H1 (cell line): ENCODE measurements at regions not wholly inside any gene's neighbourhood (a gene's known extent, or its start where the extent isn't known, plus 50 kb on each side); places are given as distances from the start of the nearest gene placed in this dataset.

Experiments used
- CTCF ChIA-PET: fragments of 300-600 bp; sonication (Branson Sonifier 250); formaldehyde crosslinking; loops from one replicate; lab custom pipeline; 2021; ENCODE audit not compliant: partially characterized antibody; lab: Charles Lee
- POLR2A ChIA-PET: fragments of 300-600 bp; sonication (Branson Sonifier 250); formaldehyde crosslinking; loops from one replicate; lab custom pipeline; 2021; ENCODE audit warnings: inconsistent platforms; ENCODE audit not compliant: partially characterized antibody; lab: Charles Lee
- DNase-seq, 2 experiments: peaks; one replicate each; pipeline versions ENCODE4 v3.0.0 to v3.0.0-alpha.2; 2010 to 2022; ENCODE audit warnings: low spot score in 2 of 2, low read depth in 1 of 2, mixed read lengths in 1 of 2
- FAIRE-seq: peaks from 2 replicates; lab custom pipeline; 2011; peaks lifted over from hg19 to GRCh38; lab: Jason Lieb, UNC
- H2AFZ ChIP-seq: 2 replicates; pipeline ENCODE4 v1.8.1; 2012; ENCODE audit warnings: low read length, inconsistent platforms
- H2AK5ac ChIP-seq: 2 replicates; pipeline ENCODE4 v1.6.1; 2013; ENCODE audit warnings: low read depth, low read length
- H2BK120ac ChIP-seq: replicated peaks from 2 replicates; pipeline ENCODE3; 2013; ENCODE audit warnings: low read depth, low read length, inconsistent platforms
- H2BK12ac ChIP-seq: 2 replicates; pipeline ENCODE4 v1.6.1; 2013; ENCODE audit warnings: low read depth, low read length
- H2BK15ac ChIP-seq: 2 replicates; pipeline ENCODE4 v1.6.1; 2013; ENCODE audit warnings: low read length
- H2BK20ac ChIP-seq: 2 replicates; pipeline ENCODE4 v1.6.1; 2013; ENCODE audit warnings: low read length
- H2BK5ac ChIP-seq: 2 replicates; pipeline ENCODE4 v1.6.1; 2013; ENCODE audit warnings: low read depth, low read length
- H3K14ac ChIP-seq: 2 replicates; pipeline ENCODE4 v1.6.1; 2013; ENCODE audit warnings: inconsistent platforms; ENCODE audit not compliant: insufficient read length
- H3K18ac ChIP-seq: 2 replicates; pipeline ENCODE4 v1.6.1; 2013; ENCODE audit warnings: low read length; ENCODE audit errors: extremely low read depth
- H3K23ac ChIP-seq: 2 replicates; pipeline ENCODE4 v1.6.1; 2013; ENCODE audit warnings: inconsistent platforms; ENCODE audit not compliant: insufficient read length
- H3K23me2 ChIP-seq: 2 replicates; pipeline ENCODE4 v1.6.1; 2013; ENCODE audit warnings: low read depth, low read length
- H3K27ac ChIP-seq: 2 replicates; pipeline ENCODE4 v1.6.1; 2011; ENCODE audit warnings: low read depth, low read length, inconsistent platforms
- H3K27me3 ChIP-seq, 4 experiments: replicated peaks in 1 of 4; 1 replicate in 1 of 4; 2 replicates in 3 of 4; pipeline versions ENCODE4 v1.6.1 to v1.8.1; 2011 to 2013; ENCODE audit warnings: low read length in 3 of 4, mild to moderate bottlenecking in 3 of 4, inconsistent platforms in 2 of 4, mixed read lengths in 2 of 4, moderate library complexity in 1 of 4; ENCODE audit not compliant: control insufficient read depth in 3 of 4, insufficient read depth in 3 of 4; ENCODE audit errors: extremely low read depth in 1 of 4
- H3K36me3 ChIP-seq, 4 experiments: 2 replicates each; pipeline versions ENCODE4 v1.6.1 to v1.8.1; 2011 to 2013; ENCODE audit warnings: mild to moderate bottlenecking in 4 of 4, low read length in 3 of 4, moderate library complexity in 2 of 4, control low read depth in 1 of 4, inconsistent platforms in 1 of 4; ENCODE audit not compliant: insufficient read depth in 4 of 4, control insufficient read depth in 2 of 4
- H3K4ac ChIP-seq: replicated peaks from 2 replicates; pipeline ENCODE3; 2013; ENCODE audit warnings: low read length, low read depth, mixed read lengths, inconsistent platforms; ENCODE audit not compliant: insufficient read length
- H3K4me1 ChIP-seq, 4 experiments: replicated peaks in 1 of 4; 1 replicate in 1 of 4; 2 replicates in 3 of 4; pipeline versions ENCODE4 v1.6.1 to v1.8.1; 2011 to 2013; ENCODE audit warnings: low read length in 3 of 4, inconsistent platforms in 2 of 4, mixed read lengths in 1 of 4; ENCODE audit not compliant: insufficient read depth in 4 of 4, control insufficient read depth in 3 of 4
- H3K4me2 ChIP-seq, 2 experiments: 2 replicates each; pipeline versions ENCODE4 v1.6.1 to v1.8.1; 2011 to 2013; ENCODE audit warnings: low read depth in 2 of 2, low read length in 2 of 2, control low read depth in 1 of 2, inconsistent platforms in 1 of 2, mild to moderate bottlenecking in 1 of 2; ENCODE audit not compliant: insufficient read depth in 1 of 2
- H3K4me3 ChIP-seq, 4 experiments: fragments of 200-600, 300-600 bp in 1 of 4; sonication (generic), shearing (Covaris generic), sonication (Bioruptor Twin) in 1 of 4; 2 replicates each; pipeline versions ENCODE4 v1.5.1 to v1.8.1; 2011 to 2016; ENCODE audit warnings: low read length in 4 of 4, low read depth in 3 of 4, control low read depth in 2 of 4, inconsistent platforms in 2 of 4, mild to moderate bottlenecking in 2 of 4, mixed read lengths in 1 of 4, moderate library complexity in 1 of 4; ENCODE audit not compliant: insufficient read depth in 2 of 4; ENCODE audit errors: extremely low read depth in 1 of 4
- H3K56ac ChIP-seq: replicated peaks from 2 replicates; pipeline ENCODE3; 2013; ENCODE audit warnings: low read depth, mild to moderate bottlenecking, mixed read lengths, low read length, inconsistent platforms; ENCODE audit not compliant: insufficient read length
- H3K79me1 ChIP-seq: 2 replicates; pipeline ENCODE4 v1.6.1; 2013; ENCODE audit warnings: low read depth, low read length, control low read depth
- H3K79me2 ChIP-seq, 2 experiments: 2 replicates each; pipeline versions ENCODE4 v1.6.1 to v1.8.1; 2012 to 2013; ENCODE audit warnings: low read length in 2 of 2, mild to moderate bottlenecking in 2 of 2, inconsistent platforms in 1 of 2; ENCODE audit not compliant: insufficient read depth in 2 of 2, control insufficient read depth in 1 of 2
- H3K9ac ChIP-seq, 4 experiments: replicated peaks in 1 of 4; 1 replicate in 1 of 4; 2 replicates in 3 of 4; pipeline versions ENCODE4 v1.6.1 to v1.8.1; 2011 to 2013; ENCODE audit warnings: low read depth in 3 of 4, low read length in 3 of 4, control low read depth in 2 of 4, mild to moderate bottlenecking in 2 of 4, moderate library complexity in 2 of 4, inconsistent platforms in 1 of 4; ENCODE audit errors: extremely low read depth in 1 of 4
- H3K9me3 ChIP-seq, 2 experiments: 2 replicates each; pipeline versions ENCODE4 v1.6.1 to v1.8.1; 2012 to 2013; ENCODE audit warnings: mild to moderate bottlenecking in 2 of 2, moderate library complexity in 2 of 2, control low read depth in 1 of 2, inconsistent platforms in 1 of 2, low read depth in 1 of 2, low read length in 1 of 2, mixed read lengths in 1 of 2; ENCODE audit not compliant: insufficient read depth in 2 of 2
- H4K20me1 ChIP-seq, 2 experiments: replicated peaks in 1 of 2; 2 replicates each; pipeline versions ENCODE3 to v1.8.1; 2011 to 2013; ENCODE audit warnings: inconsistent platforms in 2 of 2, low read length in 2 of 2, mild to moderate bottlenecking in 1 of 2; ENCODE audit not compliant: insufficient read depth in 2 of 2, control insufficient read depth in 1 of 2
- H4K5ac ChIP-seq: 2 replicates; pipeline ENCODE4 v1.6.1; 2013; ENCODE audit warnings: low read length, low read depth, mixed read lengths, inconsistent platforms; ENCODE audit not compliant: insufficient read length
- H4K8ac ChIP-seq: 2 replicates; pipeline ENCODE4 v1.8.0; 2013; ENCODE audit warnings: mild to moderate bottlenecking, moderate library complexity, low read length, inconsistent platforms; ENCODE audit not compliant: insufficient read depth; ENCODE audit errors: extremely low read depth
- H4K91ac ChIP-seq: replicated peaks from 2 replicates; pipeline ENCODE3; 2013; ENCODE audit warnings: low read length, mixed read lengths, inconsistent platforms; ENCODE audit not compliant: insufficient read length
- CBX8 ChIP-seq: fragments of 300-800, 300-1000 bp; sonication (generic); IDR thresholded peaks from 2 replicates; pipeline ENCODE4 v1.7.1; 2016; ENCODE audit warnings: low read depth, low read length, borderline replicate concordance
- CHD1 ChIP-seq: IDR thresholded peaks from 2 replicates; pipeline ENCODE4 v1.6.1; 2012; ENCODE audit warnings: low read depth, low read length, improper control_type of control experiment
- CREB1 ChIP-seq: IDR thresholded peaks from 2 replicates; pipeline ENCODE4 v1.6.1; 2012; ENCODE audit warnings: inconsistent platforms
- GABPA ChIP-seq: IDR thresholded peaks from 2 replicates; pipeline ENCODE4 v1.6.1; 2011; ENCODE audit warnings: mild to moderate bottlenecking, low read length, moderate library complexity, borderline replicate concordance; ENCODE audit not compliant: insufficient read depth
- HDAC6 ChIP-seq: IDR thresholded peaks from one replicate; pipeline ENCODE4 v1.7.1; 2012; ENCODE audit warnings: low read depth, mild to moderate bottlenecking, inconsistent platforms, low read length, moderate library complexity
- KDM5A ChIP-seq: fragments of 200-600 bp; IDR thresholded peaks from 2 replicates; pipeline ENCODE4 v1.7.1; 2012; ENCODE audit warnings: mild to moderate bottlenecking, low read length, inconsistent platforms, mixed read lengths
- MAFK ChIP-seq: IDR thresholded peaks from 2 replicates; pipeline ENCODE4 v1.6.1; 2012; ENCODE audit warnings: low read depth, mild to moderate bottlenecking, improper control_type of control experiment, low read length
- NRF1 ChIP-seq: IDR thresholded peaks from 2 replicates; pipeline ENCODE4 v1.6.1; 2011; ENCODE audit warnings: mild to moderate bottlenecking, low read depth, low read length, improper control_type of control experiment
- RAD21 ChIP-seq, 2 experiments: IDR thresholded peaks in 1 of 2; conservative IDR thresholded peaks in 1 of 2; 2 replicates each; pipeline ENCODE4 v1.6.1; 2011; ENCODE audit warnings: low read depth in 2 of 2, low read length in 2 of 2, improper control_type of control experiment in 1 of 2, inconsistent platforms in 1 of 2, mild to moderate bottlenecking in 1 of 2, moderate library complexity in 1 of 2
- SIRT6 ChIP-seq: IDR thresholded peaks from one replicate; pipeline ENCODE4 v1.7.1; 2012; ENCODE audit warnings: low read length, inconsistent platforms
- SP4 ChIP-seq: IDR thresholded peaks from 2 replicates; pipeline ENCODE4 v1.6.1; 2012; ENCODE audit warnings: low read length, inconsistent platforms
- TCF12 ChIP-seq: IDR thresholded peaks from 2 replicates; pipeline ENCODE4 v1.6.1; 2011; ENCODE audit warnings: low read depth, mild to moderate bottlenecking, low read length
- ZNF274 ChIP-seq: IDR thresholded peaks from 2 replicates; pipeline ENCODE4 v1.7.0; 2012; ENCODE audit warnings: low read length, borderline replicate concordance; ENCODE audit errors: extremely low read depth
- WGBS, 2 experiments: shearing (Covaris generic) in 1 of 2; methylation state at CpG; one replicate each; pipeline versions ENCODE4 v1.1.6 to v1.1.7; 2013 to 2015; ENCODE audit warnings: low lambda C conversion rate in 2 of 2, mixed read lengths in 2 of 2, inconsistent platforms in 1 of 2, low coverage in 1 of 2, missing lambda C conversion rate in 1 of 2; ENCODE audit not compliant: insufficient replicate concordance in 2 of 2, insufficient coverage in 1 of 2, insufficient read length in 1 of 2; ENCODE audit errors: extremely low coverage in 1 of 2, missing lambda C conversion rate in 1 of 2; 5-methylcytosine and 5-hydroxymethylcytosine counted together
- TF ChIP-seq, protein P1 (sequence below): IDR thresholded peaks from 2 replicates; pipeline ENCODE4 v1.6.1; 2011; ENCODE audit warnings: low read depth, mild to moderate bottlenecking, low read length; ENCODE audit not compliant: insufficient read depth

DNA sequence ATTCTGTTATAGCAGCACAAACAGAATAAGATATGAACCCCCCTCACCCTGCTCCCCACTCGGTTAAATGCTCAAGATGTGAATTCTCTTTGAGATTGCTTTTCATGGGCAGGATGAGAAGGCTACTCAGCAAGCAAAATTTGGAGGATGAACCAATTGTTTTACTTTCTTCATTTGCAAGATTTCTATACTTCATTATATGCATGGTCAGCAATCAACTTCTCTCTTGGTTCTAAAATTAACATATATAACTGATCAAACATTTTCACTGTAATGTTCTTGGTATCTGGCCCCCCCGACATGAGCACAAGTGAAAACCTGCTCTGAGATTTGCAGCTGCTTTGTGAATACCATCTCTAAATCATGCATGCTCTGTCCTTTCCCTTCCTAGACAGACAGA lies 556.1 kb upstream of the MDFIC2 start:
- FAIRE-seq = no peak
- Histone ChIP-seq H2BK120ac (no peak overlapping the region), H3K56ac (no peak overlapping the region), H3K27ac (no peak overlapping the region), H4K8ac (no peak overlapping the region), H3K36me3 (no peaks in the 10 kb centered on the region; a peak in 2 of 8 replicates), H2BK12ac (no peak overlapping the region), H3K4ac (no peak overlapping the region), H3K9me3 (peaks cover 5 to 25% of the 10 kb centered on the region in 2 experiments), H4K20me1 (no peaks in the 10 kb centered on the region), H3K4me3 (no peak overlapping the region), H3K4me2 (no peak overlapping the region), H3K4me1 (no peaks in the 10 kb centered on the region), H2AFZ (no peak overlapping the region), H3K14ac (no peak overlapping the region), H3K23me2 (no peaks in the 10 kb centered on the region; the same call in 1 of the 2 replicates), H2BK15ac (no peak overlapping the region), H2BK5ac (no peak overlapping the region), H3K18ac (no peak overlapping the region), H3K23ac (no peak overlapping the region), H3K27me3 (peaks cover 0 to 1% (median 0%) of the 10 kb centered on the region in 4 experiments; a peak in 1 of 7 replicates), H2AK5ac (no peak overlapping the region), H3K79me1 (no peaks in the 10 kb centered on the region), H3K9ac (no peak overlapping the region), H2BK20ac (no peak overlapping the region), H3K79me2 (no peaks in the 10 kb centered on the region), H4K5ac (no peak overlapping the region), H4K91ac (no peak overlapping the region)
- POLR2A ChIA-PET = no interaction called here
- CTCF ChIA-PET = no interaction called here
- 90% methylated on average over 2 of the region's 2 CpGs; no CpG with 5 or more reads in 1 of the 2 experiments for WGBS, 2 experiments
- no peak for DNase-seq
- no peak for TF ChIP-seq RAD21 (IDR thresholded peaks at IDR 0.05 in 1 of 2, conservative IDR thresholded peaks at IDR 0.05 in 1 of 2; ENCODE audit: low read depth in 2 of 2, low read length in 2 of 2)
- TF ChIP-seq ZNF274 = no peak
- no peak for TF ChIP-seq NRF1
- no peak for TF ChIP-seq MAFK
- no peak for TF ChIP-seq HDAC6
- TF ChIP-seq CHD1 = no peak
- TF ChIP-seq, protein P1, sequence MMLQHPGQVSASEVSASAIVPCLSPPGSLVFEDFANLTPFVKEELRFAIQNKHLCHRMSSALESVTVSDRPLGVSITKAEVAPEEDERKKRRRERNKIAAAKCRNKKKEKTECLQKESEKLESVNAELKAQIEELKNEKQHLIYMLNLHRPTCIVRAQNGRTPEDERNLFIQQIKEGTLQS = no peak
- no peak for TF ChIP-seq CREB1
- TF ChIP-seq CBX8 = no peak
- TF ChIP-seq SP4 = no peak
- TF ChIP-seq SIRT6 = no peak
- TF ChIP-seq GABPA = no peak
- no peak for TF ChIP-seq TCF12
- TF ChIP-seq KDM5A = no peak
